Subcutaneous abdominal adipose tissue (tissue), 5 donors: ENCODE measurements at regions not wholly inside any gene's neighbourhood (a gene's known extent, or its start where the extent isn't known, plus 50 kb on each side); places are given as distances from the start of the nearest gene placed in this dataset.

Source experiments
- H3K27ac ChIP-seq: one replicate; pipeline ENCODE4 v1.7.0; 2013; ENCODE audit warnings: low read depth, mild to moderate bottlenecking, inconsistent platforms, low read length, moderate library complexity
- H3K27me3 ChIP-seq, 5 donors: one replicate each; pipeline ENCODE4 v1.7.0; 2013; ENCODE audit warnings: low read length in 5 of 5, inconsistent platforms in 1 of 5; ENCODE audit not compliant: control insufficient read depth in 5 of 5, insufficient read depth in 4 of 5
- H3K36me3 ChIP-seq, 5 donors: one replicate each; pipeline ENCODE4 v1.7.0; 2013; ENCODE audit warnings: low read length in 5 of 5; ENCODE audit not compliant: control insufficient read depth in 5 of 5, insufficient read depth in 5 of 5
- H3K4me1 ChIP-seq, 5 donors: one replicate each; pipeline ENCODE4 v1.7.0; 2013; ENCODE audit warnings: low read length in 5 of 5, mild to moderate bottlenecking in 3 of 5, moderate library complexity in 1 of 5; ENCODE audit not compliant: control insufficient read depth in 5 of 5, insufficient read depth in 5 of 5
- H3K4me3 ChIP-seq, 5 donors: one replicate each; pipeline ENCODE4 v1.7.0; 2013; ENCODE audit warnings: low read length in 5 of 5, low read depth in 1 of 5
- H3K9ac ChIP-seq, 5 donors: one replicate each; pipeline ENCODE4 v1.7.0; 2013; ENCODE audit warnings: low read length in 5 of 5, mild to moderate bottlenecking in 4 of 5, moderate library complexity in 3 of 5
- H3K9me3 ChIP-seq, 5 donors: one replicate each; pipeline ENCODE4 v1.7.0; 2013; ENCODE audit warnings: low read length in 5 of 5; ENCODE audit not compliant: control insufficient read depth in 5 of 5
- donor health status: healthy.
- donor health status: healthy.
- donor health status: healthy.
- donor health status: healthy.
- donor health status: healthy.

- Histone ChIP-seq H3K9ac (no peak overlapping the region), H3K36me3 (no peaks in the 10 kb centered on the region), H3K27ac (no peak overlapping the region), H3K9me3 (no peaks in the 10 kb centered on the region), H3K4me3 (no peak overlapping the region), H3K4me1 (no peaks in the 10 kb centered on the region), H3K27me3 (no peaks in the 10 kb centered on the region)
Measured at GRCh38 chr4:18242919-18243693, 221.6 kb upstream of the LCORL start.

GRCh38 chr4:18241727-18242126 is 220.2 kb upstream of the LCORL start:
- Histone ChIP-seq H3K9ac (no peak overlapping the region), H3K27me3 (no peaks in the 10 kb centered on the region), H3K9me3 (no peaks in the 10 kb centered on the region), H3K4me1 (no peaks in the 10 kb centered on the region), H3K27ac (no peak overlapping the region), H3K36me3 (no peaks in the 10 kb centered on the region), H3K4me3 (no peak overlapping the region)

- H3K36me3 ChIP-seq = no peaks in the 10 kb centered on the region
- no peaks in the 10 kb centered on the region for H3K4me1 ChIP-seq
- peaks cover 0 to 8% (median 0%) of the 10 kb centered on the region in 5 donors for H3K9me3 ChIP-seq
- no peaks in the 10 kb centered on the region for H3K27me3 ChIP-seq
- H3K27ac ChIP-seq = no peak overlapping the region
- H3K4me3 ChIP-seq = no peak overlapping the region
- H3K9ac ChIP-seq = no peak overlapping the region
Measured at GRCh38 chr4:18234108-18234507, 212.6 kb upstream of the LCORL start.

- Histone ChIP-seq H3K36me3 (no peaks in the 10 kb centered on the region), H3K4me3 (no peak overlapping the region), H3K4me1 (no peaks in the 10 kb centered on the region), H3K27ac (no peak overlapping the region), H3K9me3 (peaks cover 0 to 12% (median 0%) of the 10 kb centered on the region in 5 donors), H3K9ac (no peak overlapping the region), H3K27me3 (no peaks in the 10 kb centered on the region)
Measured at GRCh38 chr4:18231726-18232125, 210.2 kb upstream of the LCORL start.

GRCh38 chr4:18227880-18228279 is 206.3 kb upstream of the LCORL start:
- H3K9me3 ChIP-seq = peaks cover 0 to 9% (median 0%) of the 10 kb centered on the region in 5 donors
- H3K4me3 ChIP-seq = no peak overlapping the region
- H3K27me3 ChIP-seq = peaks cover 0 to 2% (median 0%) of the 10 kb centered on the region in 5 donors
- H3K9ac ChIP-seq = no peak overlapping the region
- no peaks in the 10 kb centered on the region for H3K4me1 ChIP-seq
- no peaks in the 10 kb centered on the region for H3K36me3 ChIP-seq
- no peak overlapping the region for H3K27ac ChIP-seq

GRCh38 chr4:18214411-18215055 is 193.0 kb upstream of the LCORL start:
- H3K4me1 ChIP-seq = no peaks in the 10 kb centered on the region
- peaks cover 0 to 5% (median 0%) of the 10 kb centered on the region in 5 donors for H3K27me3 ChIP-seq
- H3K4me3 ChIP-seq = no peak overlapping the region
- no peaks in the 10 kb centered on the region for H3K36me3 ChIP-seq
- peaks cover 0 to 12% (median 3%) of the 10 kb centered on the region in 5 donors for H3K9me3 ChIP-seq
- H3K27ac ChIP-seq = no peak overlapping the region
- no peak overlapping the region for H3K9ac ChIP-seq

- Histone ChIP-seq H3K9ac (no peak overlapping the region), H3K27me3 (peaks cover 0 to 5% (median 0%) of the 10 kb centered on the region in 5 donors), H3K4me1 (no peaks in the 10 kb centered on the region), H3K27ac (no peak overlapping the region), H3K4me3 (no peak overlapping the region), H3K36me3 (no peaks in the 10 kb centered on the region), H3K9me3 (peaks cover 0 to 12% (median 3%) of the 10 kb centered on the region in 5 donors)
Measured at GRCh38 chr4:18213576-18214198, 192.1 kb upstream of the LCORL start.

- no peaks in the 10 kb centered on the region for H3K36me3 ChIP-seq
- H3K27me3 ChIP-seq = peaks cover 0 to 5% (median 0%) of the 10 kb centered on the region in 5 donors
- H3K27ac ChIP-seq = no peak overlapping the region
- no peak overlapping the region for H3K4me3 ChIP-seq
- no peak overlapping the region for H3K9ac ChIP-seq
- no peaks in the 10 kb centered on the region for H3K4me1 ChIP-seq
- peaks cover 0 to 9% (median 0%) of the 10 kb centered on the region in 5 donors for H3K9me3 ChIP-seq
Measured at GRCh38 chr4:18209448-18209847, 187.9 kb upstream of the LCORL start.

- Histone ChIP-seq H3K4me3 (no peak overlapping the region), H3K27ac (no peak overlapping the region), H3K9ac (no peak overlapping the region), H3K9me3 (no peaks in the 10 kb centered on the region), H3K36me3 (no peaks in the 10 kb centered on the region), H3K4me1 (no peaks in the 10 kb centered on the region), H3K27me3 (no peaks in the 10 kb centered on the region)
Measured at GRCh38 chr4:18203966-18204365, 182.4 kb upstream of the LCORL start.

- no peaks in the 10 kb centered on the region for H3K27me3 ChIP-seq
- no peaks in the 10 kb centered on the region for H3K36me3 ChIP-seq
- H3K4me1 ChIP-seq = no peaks in the 10 kb centered on the region
- H3K4me3 ChIP-seq = no peak overlapping the region
- H3K27ac ChIP-seq = no peak overlapping the region
- no peaks in the 10 kb centered on the region for H3K9me3 ChIP-seq
- H3K9ac ChIP-seq = no peak overlapping the region
Measured at GRCh38 chr4:18202486-18202885, 180.9 kb upstream of the LCORL start.
